KBM-7 (cell line): ENCODE measurements at regions not wholly inside any gene's neighbourhood (a gene's known extent, or its start where the extent isn't known, plus 50 kb on each side); places are given as distances from the start of the nearest gene placed in this dataset.

Experiments
- DNase-seq: peaks from one replicate; pipeline ENCODE4 v3.0.0-alpha.2; 2015
- in situ Hi-C: fragments of 300-500 bp; cut with MboI; formaldehyde crosslinking; loops from 2 replicates; pipeline ENCODE4 v1.14.3; 2020; ENCODE audit warnings: low sequenced_read_pairs, low pct_unique_long_range_greater_than_20kb, mixed read lengths

- no peak for DNase-seq
- in situ Hi-C loops: no loop called here
Observed at GRCh38 chr3:193778676-193779075, 185.7 kb downstream of the OPA1 start.

- in situ Hi-C loops: loop anchor here (10.0 kb wide), 1 partner anchor 535 kb away; no protein-coding TSS in a partner anchor
- no peak for DNase-seq
Observed at GRCh38 chr3:193779933-193780332, 186.9 kb downstream of the OPA1 start.

- in situ Hi-C loops: loop anchor here (10.0 kb wide), 1 partner anchor 534 kb away; no protein-coding TSS in a partner anchor
- DNase-seq: no peak
Observed at GRCh38 chr3:193780397-193780796, 187.4 kb downstream of the OPA1 start.

GRCh38 chr3:193780810-193781478 lies 187.9 kb downstream of the OPA1 start:
- in situ Hi-C loops: loop anchor here (10.0 kb wide), 1 partner anchor 534 kb away; no protein-coding TSS in a partner anchor
- DNase-seq: peak; percentile 68

GRCh38 chr3:193782276-193782647 lies 189.3 kb downstream of the OPA1 start:
- DNase-seq: no peak
- in situ Hi-C loops: loop anchor here (10.0 kb wide), 1 partner anchor 533 kb away; no protein-coding TSS in a partner anchor

- in situ Hi-C loops: loop anchor here (10.0 kb wide), 1 partner anchor 532 kb away; no protein-coding TSS in a partner anchor
- no peak for DNase-seq
Observed at GRCh38 chr3:193782747-193783146, 189.7 kb downstream of the OPA1 start.

- in situ Hi-C loops: loop anchor here (10.0 kb wide), 1 partner anchor 531 kb away; no protein-coding TSS in a partner anchor
- DNase-seq: no peak
Observed at GRCh38 chr3:193783166-193783896, 190.3 kb downstream of the OPA1 start.

GRCh38 chr3:193784822-193785221 lies 191.8 kb downstream of the OPA1 start:
- no peak for DNase-seq
- in situ Hi-C loops: loop anchor here (10.0 kb wide), 1 partner anchor 530 kb away; no protein-coding TSS in a partner anchor

GRCh38 chr3:193787496-193787870 lies 194.5 kb downstream of the OPA1 start:
- in situ Hi-C loops: loop anchor here (10.0 kb wide), 1 partner anchor 527 kb away; no protein-coding TSS in a partner anchor

GRCh38 chr3:193788189-193788991 lies 195.4 kb downstream of the OPA1 start:
- in situ Hi-C loops: loop anchor here (10.0 kb wide), 1 partner anchor 526 kb away; no protein-coding TSS in a partner anchor
- DNase-seq: peak; percentile 72

More at GRCh38 chr3:193787496-193787870, 194.5 kb downstream of the OPA1 start:
- DNase-seq: no peak

GRCh38 chr3:193789455-193789854 lies 196.4 kb downstream of the OPA1 start:
- DNase-seq: no peak
- in situ Hi-C loops: loop anchor here (10.0 kb wide), 1 partner anchor 525 kb away; no protein-coding TSS in a partner anchor

- DNase-seq: no peak
- in situ Hi-C loops: no loop called here
Observed at GRCh38 chr3:193790086-193790990, 197.3 kb downstream of the OPA1 start.

GRCh38 chr3:193791041-193792032 lies 198.3 kb downstream of the OPA1 start:
- DNase-seq: peak; percentile 19
- in situ Hi-C loops: no loop called here

- no peak for DNase-seq
- in situ Hi-C loops: no loop called here
Observed at GRCh38 chr3:193793123-193793522, 200.1 kb downstream of the OPA1 start.

- in situ Hi-C loops: no loop called here
- DNase-seq: peak; percentile 53
Observed at GRCh38 chr3:193794002-193794881, 201.2 kb downstream of the OPA1 start.

GRCh38 chr3:193795062-193795690 lies 202.2 kb downstream of the OPA1 start:
- in situ Hi-C loops: no loop called here
- DNase-seq: no peak
